Hypothalamus (tissue), 51 donors: ENCODE measurements at regions not wholly inside any gene's neighbourhood (a gene's known extent, or its start where the extent isn't known, plus 50 kb on each side); places are given as distances from the start of the nearest gene placed in this dataset.

Experiments used
- DNase-seq, 51 donors: peaks; one replicate each; lab custom pipeline; 2025; lab: John Stamatoyannopoulos, UW

- DNase-seq = no peak
Observed at GRCh38 chr11:45482331-45482730, 183.1 kb downstream of the CHST1 start.

- no peak for DNase-seq
Observed at GRCh38 chr11:45481026-45481425, 184.4 kb downstream of the CHST1 start.

GRCh38 chr11:45477588-45477987 lies 187.8 kb downstream of the CHST1 start:
- DNase-seq = no peak

GRCh38 chr11:45476126-45476525 lies 189.3 kb downstream of the CHST1 start:
- DNase-seq = no peak

GRCh38 chr11:45475173-45475572 lies 189.0 kb upstream of the SYT13 start:
- DNase-seq = no peak

- DNase-seq = no peak
Observed at GRCh38 chr11:45473341-45473895, 187.3 kb upstream of the SYT13 start.

GRCh38 chr11:45472716-45473317 lies 186.7 kb upstream of the SYT13 start:
- no peak for DNase-seq

GRCh38 chr11:45471266-45471665 lies 185.1 kb upstream of the SYT13 start:
- no peak for DNase-seq

- DNase-seq = no peak
Observed at GRCh38 chr11:45470794-45471167, 184.6 kb upstream of the SYT13 start.

- peak in 5 of 51 donors; percentile 2 to 24 (median 13) for DNase-seq
Observed at GRCh38 chr11:45470151-45470793, 184.1 kb upstream of the SYT13 start.

- no peak for DNase-seq
Observed at GRCh38 chr11:45468267-45468856, 182.2 kb upstream of the SYT13 start.

- DNase-seq = no peak
Observed at GRCh38 chr11:45463541-45463940, 177.4 kb upstream of the SYT13 start.

- DNase-seq = no peak
Observed at GRCh38 chr11:45461514-45461913, 175.4 kb upstream of the SYT13 start.

- DNase-seq = no peak
Observed at GRCh38 chr11:45459491-45459890, 173.3 kb upstream of the SYT13 start.

- DNase-seq = no peak
Observed at GRCh38 chr11:45458269-45458668, 172.1 kb upstream of the SYT13 start.

GRCh38 chr11:45457649-45458048 lies 171.5 kb upstream of the SYT13 start:
- DNase-seq = no peak

GRCh38 chr11:45456686-45457085 lies 170.5 kb upstream of the SYT13 start:
- DNase-seq = no peak

- DNase-seq = no peak
Observed at GRCh38 chr11:45455536-45455935, 169.4 kb upstream of the SYT13 start.

- DNase-seq = no peak
Observed at GRCh38 chr11:45454917-45455401, 168.8 kb upstream of the SYT13 start.

- no peak for DNase-seq
Observed at GRCh38 chr11:45453721-45454120, 167.6 kb upstream of the SYT13 start.

- DNase-seq = no peak
Observed at GRCh38 chr11:45451766-45452440, 165.8 kb upstream of the SYT13 start.
